SK-N-SH (cell line): ENCODE measurements at regions not wholly inside any gene's neighbourhood (a gene's known extent, or its start where the extent isn't known, plus 50 kb on each side); places are given as distances from the start of the nearest gene placed in this dataset.

Experiments used
- CTCF ChIA-PET: fragments of 300-600, 350-600 bp; formaldehyde crosslinking; extraction: SDS; loops from one replicate; lab custom pipeline; 2021; lab: Yijun Ruan, JAX
- POLR2A ChIA-PET: fragments of 350-600 bp; sonication (Branson Sonifier 250); formaldehyde crosslinking; extraction: SDS; loops from one replicate; lab custom pipeline; 2020; ENCODE audit warnings: antibody characterized with exemption, inconsistent platforms; lab: Yijun Ruan, JAX
- DNase-seq: peaks from one replicate; pipeline ENCODE4 v3.0.0; 2012
- H2AFZ ChIP-seq: fragments of 200-600 bp; sonication (generic); 2 replicates; pipeline ENCODE4 v1.8.1; 2016; ENCODE audit warnings: antibody characterized with exemption, mild to moderate bottlenecking, low read depth
- H3F3A ChIP-seq: fragments of 200-600 bp; sonication (generic); replicated peaks from 2 replicates; pipeline ENCODE3; 2016; ENCODE audit warnings: antibody characterized with exemption, mild to moderate bottlenecking; ENCODE audit not compliant: insufficient read depth
- H3K27ac ChIP-seq, 2 experiments: fragments of 200-500 bp in 1 of 2; fragments of 200-600 bp in 1 of 2; sonication (Bioruptor generic) in 1 of 2; sonication (generic), shearing (Covaris generic) in 1 of 2; 2 replicates each; pipeline versions ENCODE4 v1.5.1 to v1.6.1; 2014 to 2016; ENCODE audit warnings: low read depth in 2 of 2, inconsistent platforms in 1 of 2, low read length in 1 of 2, mild to moderate bottlenecking in 1 of 2, mixed read lengths in 1 of 2
- H3K27me3 ChIP-seq: fragments of 200-600 bp; sonication (generic), shearing (Covaris generic); 2 replicates; pipeline ENCODE4 v1.6.1; 2016; ENCODE audit warnings: mixed run types; ENCODE audit not compliant: insufficient read depth
- H3K36me3 ChIP-seq, 2 experiments: fragments of 200-500 bp in 1 of 2; fragments of 200-600 bp in 1 of 2; sonication (Bioruptor generic) in 1 of 2; sonication (generic) in 1 of 2; replicated peaks in 1 of 2; 2 replicates each; pipeline versions ENCODE3 to v1.5.1; 2014 to 2016; ENCODE audit warnings: low read length in 1 of 2, mild to moderate bottlenecking in 1 of 2; ENCODE audit not compliant: insufficient read depth in 2 of 2, control insufficient read depth in 1 of 2
- H3K4me1 ChIP-seq, 2 experiments: fragments of 200-500 bp in 1 of 2; fragments of 200-600 bp in 1 of 2; sonication (Bioruptor generic) in 1 of 2; sonication (generic), shearing (Covaris generic) in 1 of 2; 2 replicates each; pipeline versions ENCODE4 v1.5.1 to v1.6.1; 2014 to 2016; ENCODE audit warnings: low read depth in 1 of 2, low read length in 1 of 2, mixed run types in 1 of 2; ENCODE audit not compliant: insufficient read depth in 2 of 2, control insufficient read depth in 1 of 2
- H3K4me2 ChIP-seq: fragments of 200-600 bp; sonication (generic), shearing (Covaris generic); 2 replicates; pipeline ENCODE4 v1.6.1; 2017; ENCODE audit warnings: mixed run types
- H3K4me3 ChIP-seq, 2 experiments: fragments of 200-500 bp in 1 of 2; fragments of 200-600 bp in 1 of 2; sonication (Bioruptor generic) in 1 of 2; sonication (generic), shearing (Covaris generic) in 1 of 2; 2 replicates each; pipeline versions ENCODE4 v1.5.1 to v1.8.1; 2014 to 2016; ENCODE audit warnings: low read depth in 2 of 2, inconsistent platforms in 1 of 2, low read length in 1 of 2, mild to moderate bottlenecking in 1 of 2, mixed read lengths in 1 of 2, moderate library complexity in 1 of 2
- H3K79me2 ChIP-seq: fragments of 200-600 bp; sonication (generic); 2 replicates; pipeline ENCODE4 v1.8.1; 2017; ENCODE audit warnings: mild to moderate bottlenecking; ENCODE audit not compliant: insufficient read depth
- H3K9ac ChIP-seq: fragments of 200-600 bp; sonication (generic); 2 replicates; pipeline ENCODE4 v1.6.1; 2017; ENCODE audit warnings: mixed run types
- H3K9me2 ChIP-seq: fragments of 200-600 bp; sonication (generic); 2 replicates; pipeline ENCODE4 v1.6.1; 2017; ENCODE audit warnings: mixed run types
- H3K9me3 ChIP-seq: fragments of 200-600 bp; sonication (generic); 2 replicates; pipeline ENCODE4 v1.6.1; 2017; ENCODE audit warnings: mixed run types, mild to moderate bottlenecking, moderate library complexity
- H4K20me1 ChIP-seq: fragments of 200-600 bp; sonication (generic); 2 replicates; pipeline ENCODE4 v1.6.1; 2017; ENCODE audit warnings: mild to moderate bottlenecking, mixed run types; ENCODE audit not compliant: insufficient read depth
- CTCF ChIP-seq: fragments of 200-600 bp; sonication (generic); IDR thresholded peaks from 2 replicates; pipeline ENCODE4 v1.6.1; 2017; ENCODE audit warnings: antibody characterized with exemption, mild to moderate bottlenecking, moderate library complexity
- FOXJ3 ChIP-seq: sonication (generic); formaldehyde crosslinking; IDR thresholded peaks from 2 replicates; pipeline ENCODE4 v1.5.1; 2020; ENCODE audit warnings: mild to moderate bottlenecking, missing genetic modification reagents
- FOXM1 ChIP-seq: IDR thresholded peaks from 2 replicates; pipeline ENCODE4 v1.4.0; 2012; ENCODE audit warnings: low read depth, mild to moderate bottlenecking
- MAX ChIP-seq: IDR thresholded peaks from 2 replicates; pipeline ENCODE4 v1.4.0; 2012; ENCODE audit warnings: low read depth
- NFIC ChIP-seq: IDR thresholded peaks from 2 replicates; pipeline ENCODE4 v1.4.0; 2012; ENCODE audit warnings: borderline replicate concordance
- NRF1 ChIP-seq: IDR thresholded peaks from 2 replicates; pipeline ENCODE4 v1.6.1; 2012; ENCODE audit warnings: low read depth, mild to moderate bottlenecking, low read length
- PBX3 ChIP-seq: IDR thresholded peaks from 2 replicates; pipeline ENCODE4; 2012
- POLR2AphosphoS5 ChIP-seq: IDR thresholded peaks from 2 replicates; pipeline ENCODE4 v1.6.1; 2012; ENCODE audit warnings: low read depth, low read length
- RAD21 ChIP-seq: IDR thresholded peaks from 2 replicates; pipeline ENCODE4 v1.6.1; 2012; ENCODE audit warnings: mild to moderate bottlenecking, low read length
- RCOR1 ChIP-seq: fragments of 150-350 bp; IDR thresholded peaks from 2 replicates; pipeline ENCODE4 v1.6.1; 2017; ENCODE audit warnings: antibody characterized with exemption, low read length
- REST ChIP-seq: IDR thresholded peaks from 2 replicates; pipeline ENCODE4 v1.6.1; 2012; ENCODE audit warnings: mild to moderate bottlenecking, low read depth, low read length, moderate library complexity
- RFX5 ChIP-seq: IDR thresholded peaks from 2 replicates; pipeline ENCODE4 v1.6.1; 2012; ENCODE audit warnings: mild to moderate bottlenecking, improper control_type of control experiment, low read length
- RXRA ChIP-seq: IDR thresholded peaks from 2 replicates; pipeline ENCODE4 v1.4.0; 2012; ENCODE audit warnings: low read depth, mild to moderate bottlenecking, borderline replicate concordance
- SMC3 ChIP-seq: IDR thresholded peaks from 2 replicates; pipeline ENCODE4 v1.6.1; 2012; ENCODE audit warnings: low read depth, low read length, improper control_type of control experiment
- YY1 ChIP-seq: IDR thresholded peaks from 2 replicates; pipeline ENCODE4 v1.4.0; 2012; ENCODE audit warnings: low read depth, mild to moderate bottlenecking
- ZBTB33 ChIP-seq: IDR thresholded peaks from 2 replicates; pipeline ENCODE4 v1.4.0; 2012; ENCODE audit warnings: low read depth, borderline replicate concordance
- WGBS: methylation state at CpG from one replicate; pipeline ENCODE4 v1.1.6; 2017; ENCODE audit warnings: low lambda C conversion rate; 5-methylcytosine and 5-hydroxymethylcytosine counted together

GRCh38 chr18:54765636-54766375 is 62.5 kb upstream of the RAB27B start (continued):
- no peak for TF ChIP-seq REST
- no peak for TF ChIP-seq POLR2AphosphoS5
- TF ChIP-seq RFX5: no peak
- TF ChIP-seq RAD21: no peak
- no peak for TF ChIP-seq YY1
- TF ChIP-seq MAX: no peak

GRCh38 chr18:54766634-54767033 is 61.6 kb upstream of the RAB27B start:
- DNase-seq: no peak
- Histone ChIP-seq H3K9me3 (no peaks in the 10 kb centered on the region), H3K27ac (no peak overlapping the region), H3K9me2 (no peaks in the 10 kb centered on the region), H3K4me1 (no peaks in the 10 kb centered on the region), H3F3A (no peaks in the 10 kb centered on the region), H3K27me3 (no peaks in the 10 kb centered on the region), H3K36me3 (no peaks in the 10 kb centered on the region), H3K79me2 (no peaks in the 10 kb centered on the region), H3K4me3 (no peak overlapping the region), H3K4me2 (no peak overlapping the region), H4K20me1 (no peaks in the 10 kb centered on the region), H2AFZ (no peak overlapping the region), H3K9ac (no peak overlapping the region)
- CTCF ChIA-PET: no interaction called here
- POLR2A ChIA-PET: no interaction called here
- 86% methylated on average over 1 of the region's 1 CpG for WGBS
- TF ChIP-seq ZBTB33 (no peak), NRF1 (no peak), SMC3 (no peak), FOXM1 (no peak), RCOR1 (no peak), FOXJ3 (CRISPR knock-in tag) (no peak), CTCF (no peak), NFIC (no peak), PBX3 (no peak), RXRA (no peak), REST (no peak)
- TF ChIP-seq, all 33 proteins: peak for 0
